ENCODE measurements at regions not wholly inside any gene's neighbourhood (a gene's known extent, or its start where the extent isn't known, plus 50 kb on each side); places are given as distances from the start of the nearest gene placed in this dataset.
A peak's percentile ranks its signal among the peaks of the same experiment; 100 is the strongest.

- DNase-seq (ENCODE audit: low read depth in 3 of 3), result no peak
Measured at GRCh38 chr4:14841801-14842768, 160.2 kb upstream of the CPEB2 start.

GRCh38 chr4:14842964-14843630 lies 159.2 kb upstream of the CPEB2 start:
- no peak for DNase-seq (ENCODE audit: low read depth in 3 of 3)

GRCh38 chr4:14844061-14844460 lies 158.2 kb upstream of the CPEB2 start:
- no peak for DNase-seq (ENCODE audit: low read depth in 3 of 3)

GRCh38 chr4:14848229-14848628 lies 154.1 kb upstream of the CPEB2 start:
- no peak for DNase-seq (ENCODE audit: low read depth in 3 of 3)

- DNase-seq (ENCODE audit: low read depth in 3 of 3), result no peak
Measured at GRCh38 chr4:14850455-14851097, 151.7 kb upstream of the CPEB2 start.

DNA sequence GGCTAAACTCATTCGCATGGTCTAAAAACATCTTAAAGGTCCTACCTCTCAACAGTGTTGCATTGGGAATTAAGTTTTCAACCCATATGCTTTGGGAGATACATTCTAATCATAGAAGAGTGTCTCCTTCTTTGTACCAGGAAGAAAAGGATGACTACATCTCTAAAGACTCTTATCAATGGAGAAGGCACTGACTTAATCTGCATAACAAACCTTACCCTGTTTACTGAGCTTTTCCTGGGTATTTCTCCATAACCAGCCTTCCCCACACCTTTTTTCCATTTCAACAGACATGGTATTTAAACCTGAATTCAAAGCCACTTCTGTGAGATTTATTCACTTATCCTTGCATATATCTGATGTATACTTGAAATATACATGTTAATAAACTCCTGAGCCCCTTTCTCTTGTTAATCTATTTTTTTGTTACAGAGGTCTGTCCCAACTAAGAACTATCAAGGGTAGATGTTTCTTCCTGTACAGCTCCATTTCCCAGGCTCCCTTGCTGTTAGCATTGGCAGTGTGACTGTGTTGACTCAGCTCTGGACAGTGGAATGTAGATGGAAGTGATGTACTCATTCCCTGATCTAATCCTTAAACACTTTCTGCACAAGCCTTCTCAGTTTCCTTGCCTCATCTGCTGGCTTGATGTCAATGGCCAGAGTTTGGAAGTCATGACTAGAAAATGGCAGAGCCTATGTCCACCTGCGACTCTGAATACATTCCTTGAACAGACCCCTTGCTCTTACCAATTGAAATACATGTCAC lies 148.9 kb upstream of the CPEB2 start:
- DNase-seq (ENCODE audit: low read depth in 3 of 3), result no peak

DNA sequence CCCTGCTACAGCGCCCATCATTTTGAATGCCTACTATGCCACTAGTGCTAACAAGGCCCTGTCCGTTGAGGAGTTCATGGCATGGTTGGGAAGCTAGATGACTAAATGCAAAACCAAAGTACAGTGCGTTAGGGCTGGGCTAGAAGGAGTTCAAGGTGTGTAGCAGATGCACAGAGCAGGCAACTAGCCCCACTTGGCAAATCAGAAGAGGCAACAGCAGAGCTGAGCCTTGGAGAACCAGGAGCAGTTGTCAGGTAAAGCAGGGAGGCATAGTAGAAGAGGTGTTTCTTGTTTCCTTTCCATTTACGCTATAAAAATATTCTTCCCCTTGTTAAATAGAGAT lies 146.6 kb upstream of the CPEB2 start:
- no peak for DNase-seq (ENCODE audit: low read depth in 3 of 3)

- DNase-seq (ENCODE audit: low read depth in 3 of 3), result peak in 2 of 3 experiments; percentile 3 to 7
Measured at GRCh38 chr4:14856062-14856933, 146.0 kb upstream of the CPEB2 start.

DNA sequence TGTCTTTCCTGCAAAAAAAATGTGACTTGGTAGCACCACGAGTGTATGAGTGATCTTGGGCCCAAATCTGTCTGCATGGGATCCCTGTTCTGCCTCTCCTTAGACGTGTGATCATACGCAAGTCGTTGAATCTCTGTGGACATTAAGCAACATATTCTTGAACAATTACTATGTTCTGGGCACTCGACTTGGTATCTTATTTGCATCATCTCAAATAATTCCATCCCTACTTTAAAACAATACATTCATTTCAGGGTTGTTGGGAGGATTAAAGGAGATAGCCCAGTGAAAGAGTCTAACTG lies 145.4 kb upstream of the CPEB2 start:
- DNase-seq (ENCODE audit: low read depth in 3 of 3), result no peak

DNA sequence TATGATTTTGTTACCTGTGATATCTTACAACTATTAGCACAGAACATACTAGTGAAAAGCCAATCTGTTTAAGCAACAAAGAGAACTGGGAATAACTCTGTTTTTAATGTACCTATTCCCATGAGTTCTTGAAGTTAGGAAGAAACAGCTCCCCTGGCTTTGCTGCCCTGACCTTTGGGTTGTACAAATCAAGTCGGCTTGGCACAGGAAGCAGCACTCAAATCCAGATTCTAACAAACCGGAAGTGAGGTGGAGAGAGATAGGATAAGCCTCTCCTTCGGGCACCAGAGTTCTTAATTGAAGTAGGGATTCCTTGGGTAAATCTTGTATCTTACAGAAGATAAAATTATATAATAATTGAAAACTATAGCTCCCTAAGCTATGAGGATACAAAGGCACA lies 144.8 kb upstream of the CPEB2 start:
- DNase-seq (ENCODE audit: low read depth in 3 of 3), result no peak

- no peak for DNase-seq (ENCODE audit: low read depth in 3 of 3)
Measured at GRCh38 chr4:14857981-14858380, 144.3 kb upstream of the CPEB2 start.

GRCh38 chr4:14862891-14863290 lies 139.4 kb upstream of the CPEB2 start:
- no peak for DNase-seq (ENCODE audit: low read depth in 3 of 3)

DNA sequence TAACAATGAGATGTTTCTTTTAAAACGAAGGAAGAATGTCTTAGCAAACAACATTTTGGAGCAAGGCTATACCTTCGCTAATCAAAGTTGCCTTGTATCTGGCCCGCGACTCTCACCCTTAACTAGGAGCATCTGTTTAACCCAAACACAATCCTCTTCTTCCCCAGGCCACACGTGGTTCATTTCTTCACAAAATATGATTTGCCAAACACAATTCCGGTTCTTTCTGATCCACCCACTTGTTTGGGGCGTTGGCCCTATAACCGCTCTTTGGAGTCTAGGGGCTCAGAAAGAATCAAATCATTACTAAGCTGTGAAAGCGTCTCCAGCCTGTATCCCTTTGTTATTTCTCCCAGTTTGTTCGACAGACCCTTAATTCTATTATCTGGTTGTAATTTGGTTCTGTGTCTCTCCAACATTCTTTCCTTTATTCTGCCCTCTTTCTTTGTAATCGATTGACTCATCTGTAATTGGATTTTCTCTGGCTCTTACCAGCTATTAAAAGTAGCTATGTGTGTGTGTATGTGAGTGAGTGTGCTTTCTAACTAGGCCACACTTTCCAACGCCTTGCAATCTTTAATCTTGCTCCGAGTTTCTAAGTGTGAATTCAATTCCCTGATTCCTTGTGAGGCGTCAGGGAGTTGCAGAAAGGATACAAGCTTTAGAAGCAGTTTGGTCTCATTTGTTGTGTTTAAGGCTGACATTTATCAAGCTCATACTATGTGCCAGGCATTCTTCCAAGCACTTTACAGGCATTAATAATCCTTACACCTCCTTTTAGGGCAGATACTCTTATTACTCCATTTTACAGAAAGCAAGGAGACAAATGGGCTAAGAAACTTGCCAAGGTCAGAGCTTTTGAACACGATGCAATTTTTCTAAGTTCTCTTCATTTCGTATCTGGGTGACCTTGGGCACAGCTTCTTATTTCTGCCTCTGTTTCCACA lies 138.6 kb upstream of the CPEB2 start:
- DNase-seq (ENCODE audit: low read depth in 3 of 3), result no peak

DNA sequence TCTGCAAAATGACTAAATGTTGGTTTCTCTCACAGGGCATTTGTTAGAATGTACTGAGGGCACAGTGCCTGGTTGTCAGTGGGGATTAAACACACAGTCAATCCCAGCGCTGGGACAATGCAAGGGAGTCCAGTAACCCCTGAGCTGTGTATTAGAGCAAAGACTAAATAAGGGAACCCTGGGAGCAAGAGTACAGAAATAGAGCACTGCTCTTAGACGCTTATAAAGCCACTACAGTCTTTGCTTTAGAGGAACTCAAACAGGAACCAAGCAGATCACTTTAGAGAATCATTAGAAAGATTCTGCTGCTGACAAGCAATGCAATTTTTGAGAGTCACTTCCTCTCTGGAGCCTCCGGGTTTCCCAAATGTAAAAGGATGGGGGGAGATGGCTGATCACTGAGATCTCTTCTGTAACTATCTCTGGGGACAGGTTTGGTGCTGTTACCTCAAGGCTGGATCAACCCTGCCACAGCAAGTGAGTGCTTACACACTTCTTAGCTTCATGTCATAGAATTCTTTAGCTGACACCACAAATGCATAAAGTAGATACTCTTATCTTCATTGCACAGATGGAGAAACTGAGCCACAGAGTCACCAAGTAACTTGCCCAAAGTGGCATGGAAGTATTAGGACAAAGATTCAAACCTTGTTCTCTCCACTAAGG lies 137.8 kb upstream of the CPEB2 start:
- no peak for DNase-seq (ENCODE audit: low read depth in 3 of 3)

DNA sequence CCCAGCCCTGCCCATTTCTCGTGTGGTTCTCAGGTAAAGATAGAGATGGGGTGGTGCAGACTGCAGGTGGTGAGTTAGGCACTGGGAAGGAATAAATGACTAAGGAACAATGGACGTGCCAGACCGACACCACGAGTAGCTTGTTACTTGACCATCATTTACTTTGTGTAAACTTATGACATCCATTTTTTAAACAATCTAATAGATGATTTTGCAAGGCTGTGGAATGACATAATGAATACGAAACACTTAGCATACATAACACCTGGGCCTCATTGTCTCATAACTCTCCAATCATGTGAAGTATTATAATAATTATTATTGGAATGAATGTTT lies 137.3 kb upstream of the CPEB2 start:
- no peak for DNase-seq (ENCODE audit: low read depth in 3 of 3)

- no peak for DNase-seq (ENCODE audit: low read depth in 3 of 3)
Measured at GRCh38 chr4:14865804-14866203, 136.5 kb upstream of the CPEB2 start.

DNA sequence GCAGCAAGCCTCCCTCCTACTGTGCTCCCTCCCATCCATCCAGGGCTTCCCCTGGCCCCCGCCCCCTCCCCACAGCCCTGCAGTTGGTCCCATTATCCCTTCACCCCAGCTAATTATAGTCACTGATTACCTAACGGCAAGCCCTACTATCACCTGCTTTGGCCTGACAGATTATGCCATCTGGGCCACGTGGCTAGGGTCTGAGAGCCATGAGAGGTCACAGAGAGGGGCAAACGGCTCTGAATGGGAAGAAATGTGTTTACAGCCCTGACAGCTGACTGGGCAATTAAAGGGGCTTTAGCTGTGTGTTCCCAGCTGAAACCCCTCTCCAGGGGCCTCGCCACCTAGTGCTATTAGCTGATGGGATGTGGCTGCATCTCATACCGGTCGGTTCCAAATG lies 134.4 kb upstream of the CPEB2 start:
- DNase-seq (ENCODE audit: low read depth in 3 of 3), result no peak

- DNase-seq (ENCODE audit: low read depth in 3 of 3), result no peak
Measured at GRCh38 chr4:14868426-14869395, 133.6 kb upstream of the CPEB2 start.

Measured in stimulated activated CD4-positive, alpha-beta T cell treated with anti-CD3 and anti-CD28 coated beads, TNF-alpha, amount 100 ng/mL, for 4 hours (primary cell).